Glutamatergic neuron (in vitro differentiated cells): ENCODE measurements at regions not wholly inside any gene's neighbourhood (a gene's known extent, or its start where the extent isn't known, plus 50 kb on each side); places are given as distances from the start of the nearest gene placed in this dataset.

Source experiments
- DNase-seq: peaks from one replicate; pipeline ENCODE4 v3.0.0; 2022
- H3K27ac Mint-ChIP-seq: one replicate; pipeline ENCODE4 v1.8.0; 2020; ENCODE audit warnings: mild to moderate bottlenecking, mixed read lengths, inconsistent platforms; ENCODE audit not compliant: unreplicated experiment
- H3K27me3 Mint-ChIP-seq: one replicate; pipeline ENCODE4 v1.8.0; 2020; ENCODE audit warnings: mild to moderate bottlenecking, moderate library complexity, mixed read lengths, inconsistent platforms; ENCODE audit not compliant: unreplicated experiment
- H3K36me3 Mint-ChIP-seq: one replicate; pipeline ENCODE4 v1.8.0; 2020; ENCODE audit warnings: mild to moderate bottlenecking, mixed read lengths, inconsistent platforms; ENCODE audit not compliant: unreplicated experiment
- H3K4me1 Mint-ChIP-seq: one replicate; pipeline ENCODE4 v1.8.0; 2020; ENCODE audit warnings: mild to moderate bottlenecking, low read depth, mixed read lengths, inconsistent platforms; ENCODE audit not compliant: unreplicated experiment
- H3K4me3 Mint-ChIP-seq: one replicate; pipeline ENCODE4 v1.8.0; 2020; ENCODE audit warnings: mild to moderate bottlenecking, mixed read lengths, inconsistent platforms; ENCODE audit not compliant: unreplicated experiment
- H3K9me3 Mint-ChIP-seq: one replicate; pipeline ENCODE4 v1.8.0; 2020; ENCODE audit warnings: mild to moderate bottlenecking, moderate library complexity, mixed read lengths, inconsistent platforms; ENCODE audit not compliant: unreplicated experiment
- CTCF ChIP-seq: fragments of 200-600 bp; sonication (generic); IDR thresholded peaks from one replicate; pipeline ENCODE4 v1.5.0; 2021; ENCODE audit not compliant: partially characterized antibody, unreplicated experiment

- no peaks in the 10 kb centered on the region for H3K27me3 Mint-ChIP-seq
Measured at GRCh38 chr14:71588576-71589215, 343.5 kb upstream of the RGS6 start.

GRCh38 chr14:71589609-71590008, 342.6 kb upstream of the RGS6 start:
- TF ChIP-seq CTCF, result no peak
- no peaks in the 10 kb centered on the region for H3K27me3 Mint-ChIP-seq
- H3K9me3 Mint-ChIP-seq, result no peaks in the 10 kb centered on the region
- no peak overlapping the region for H3K4me3 Mint-ChIP-seq
- H3K27ac Mint-ChIP-seq, result no peak overlapping the region
- no peak for DNase-seq
- H3K36me3 Mint-ChIP-seq, result no peaks in the 10 kb centered on the region
- peaks cover 4% of the 10 kb centered on the region for H3K4me1 Mint-ChIP-seq

More at GRCh38 chr14:71588576-71589215, 343.5 kb upstream of the RGS6 start:
- Mint-ChIP-seq H3K4me3 (no peak overlapping the region), H3K9me3 (no peaks in the 10 kb centered on the region), H3K27ac (no peak overlapping the region), H3K4me1 (peaks cover 4% of the 10 kb centered on the region), H3K36me3 (no peaks in the 10 kb centered on the region)
- no peak for TF ChIP-seq CTCF
- DNase-seq, result no peak

- no peaks in the 10 kb centered on the region for H3K27me3 Mint-ChIP-seq
- TF ChIP-seq CTCF, result no peak
- H3K36me3 Mint-ChIP-seq, result no peaks in the 10 kb centered on the region
- H3K27ac Mint-ChIP-seq, result no peak overlapping the region
- no peak for DNase-seq
- no peak overlapping the region for H3K4me3 Mint-ChIP-seq
- H3K4me1 Mint-ChIP-seq, result peaks cover 4% of the 10 kb centered on the region
- H3K9me3 Mint-ChIP-seq, result no peaks in the 10 kb centered on the region
Measured at GRCh38 chr14:71590131-71590530, 342.1 kb upstream of the RGS6 start.

- DNase-seq, result no peak
- peaks cover 3% of the 10 kb centered on the region for H3K9me3 Mint-ChIP-seq
- H3K27me3 Mint-ChIP-seq, result peaks cover 3% of the 10 kb centered on the region
- TF ChIP-seq CTCF, result no peak
- H3K36me3 Mint-ChIP-seq, result no peaks in the 10 kb centered on the region
- peaks cover under 1% of the 10 kb centered on the region for H3K4me1 Mint-ChIP-seq
- no peak overlapping the region for H3K4me3 Mint-ChIP-seq
- H3K27ac Mint-ChIP-seq, result no peak overlapping the region
Measured at GRCh38 chr14:71591231-71591630, 341.0 kb upstream of the RGS6 start.

GRCh38 chr14:71591929-71592328, 340.3 kb upstream of the RGS6 start:
- no peak for DNase-seq
- H3K36me3 Mint-ChIP-seq, result no peaks in the 10 kb centered on the region
- peaks cover 3% of the 10 kb centered on the region for H3K27me3 Mint-ChIP-seq
- TF ChIP-seq CTCF, result no peak
- no peak overlapping the region for H3K4me3 Mint-ChIP-seq
- H3K27ac Mint-ChIP-seq, result no peak overlapping the region
- peaks cover 3% of the 10 kb centered on the region for H3K9me3 Mint-ChIP-seq
- no peaks in the 10 kb centered on the region for H3K4me1 Mint-ChIP-seq
